Inflammatory macrophage treated with lipopolysaccharide for 1 hour (primary cell): ENCODE measurements at regions not wholly inside any gene's neighbourhood (a gene's known extent, or its start where the extent isn't known, plus 50 kb on each side); places are given as distances from the start of the nearest gene placed in this dataset.
"Not testable (repeated sequence)": the region's sequence is repeated elsewhere in the genome, so short reads cannot be mapped to it uniquely, and the experiment has no call there.

Experiments used
- DNase-seq, 2 donors: peaks; one replicate each; pipeline ENCODE4 v3.0.0-alpha.2; 2020 to 2022

DNA sequence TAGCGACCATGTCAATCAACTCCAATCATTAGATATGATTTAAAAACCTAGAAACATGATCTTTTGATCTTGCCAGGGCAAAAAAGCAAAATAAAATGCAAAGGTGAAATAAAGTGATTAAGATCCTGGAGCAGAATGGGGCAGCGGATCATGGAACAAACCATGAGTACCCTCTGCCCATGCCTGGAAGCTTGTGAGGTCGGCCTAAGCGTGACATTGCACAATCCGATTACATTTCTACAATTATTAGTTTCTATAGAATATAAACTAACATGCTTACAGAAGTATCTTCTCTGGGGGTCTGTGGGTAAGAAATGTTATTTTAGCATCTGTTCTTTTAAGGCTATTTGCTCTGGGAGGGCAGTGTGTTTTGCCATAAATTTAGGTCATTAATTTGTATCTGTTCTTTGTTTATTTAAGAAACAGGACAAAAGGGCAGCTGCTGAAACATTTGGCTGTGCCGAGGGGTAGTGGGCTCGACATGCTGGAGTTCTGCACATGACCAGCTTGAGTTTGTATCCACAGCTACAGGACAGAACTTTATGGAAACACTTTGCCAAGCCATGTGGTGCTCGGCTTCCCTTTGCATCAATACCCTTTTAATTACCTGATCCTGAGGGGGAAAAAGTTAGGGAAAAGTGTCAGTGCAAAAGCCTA is 55.9 kb downstream of the ZBTB18 start:
- no peak for DNase-seq

GRCh38 chr1:244111027-244111426 is 59.9 kb downstream of the ZBTB18 start:
- DNase-seq, result no peak

DNA sequence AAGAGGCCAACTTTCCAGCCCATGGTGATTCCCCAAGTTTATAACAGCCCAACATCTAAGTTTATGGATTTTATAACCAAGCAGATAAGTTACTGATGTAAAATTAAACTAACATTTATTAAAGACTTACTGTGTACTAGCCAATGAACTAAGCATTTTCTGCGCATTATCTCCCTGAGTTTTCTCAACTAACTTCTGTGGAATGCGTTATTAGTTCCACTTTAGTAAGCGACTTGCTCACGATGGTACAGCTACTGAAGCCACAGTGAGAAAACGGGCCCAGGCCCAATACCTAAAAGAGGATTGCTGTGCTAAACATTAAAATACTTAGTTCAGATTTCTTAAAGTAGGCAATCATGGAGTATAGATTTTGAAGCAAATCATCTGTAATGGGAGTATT is 61.0 kb downstream of the ZBTB18 start:
- DNase-seq, result no peak

GRCh38 chr1:244112636-244113035 is 61.6 kb downstream of the ZBTB18 start:
- no peak for DNase-seq

GRCh38 chr1:244113532-244114320 is 62.6 kb downstream of the ZBTB18 start:
- DNase-seq, result no peak

GRCh38 chr1:244114892-244115291 is 63.8 kb downstream of the ZBTB18 start:
- no peak for DNase-seq

DNA sequence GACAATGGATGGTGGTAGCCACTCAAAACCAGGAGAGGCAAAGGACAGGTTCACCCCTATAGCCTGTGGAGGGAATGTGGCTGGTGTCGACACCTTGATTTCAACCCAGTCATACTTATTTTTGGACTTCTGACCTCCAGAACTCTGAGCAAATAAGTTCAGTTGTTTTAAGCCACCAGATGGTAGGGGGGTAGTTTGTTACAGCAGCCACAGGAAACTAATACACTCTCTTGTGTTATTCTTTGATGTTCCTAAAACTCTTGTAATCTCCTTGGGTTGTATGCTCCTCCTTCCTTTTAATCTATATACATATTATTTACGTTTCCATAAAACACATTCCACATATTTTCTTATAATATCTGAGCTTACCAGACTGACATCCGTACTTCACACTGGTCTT is 65.9 kb downstream of the ZBTB18 start:
- no peak for DNase-seq

- no peak for DNase-seq
Measured at GRCh38 chr1:244118109-244118761, 67.2 kb downstream of the ZBTB18 start.

DNA sequence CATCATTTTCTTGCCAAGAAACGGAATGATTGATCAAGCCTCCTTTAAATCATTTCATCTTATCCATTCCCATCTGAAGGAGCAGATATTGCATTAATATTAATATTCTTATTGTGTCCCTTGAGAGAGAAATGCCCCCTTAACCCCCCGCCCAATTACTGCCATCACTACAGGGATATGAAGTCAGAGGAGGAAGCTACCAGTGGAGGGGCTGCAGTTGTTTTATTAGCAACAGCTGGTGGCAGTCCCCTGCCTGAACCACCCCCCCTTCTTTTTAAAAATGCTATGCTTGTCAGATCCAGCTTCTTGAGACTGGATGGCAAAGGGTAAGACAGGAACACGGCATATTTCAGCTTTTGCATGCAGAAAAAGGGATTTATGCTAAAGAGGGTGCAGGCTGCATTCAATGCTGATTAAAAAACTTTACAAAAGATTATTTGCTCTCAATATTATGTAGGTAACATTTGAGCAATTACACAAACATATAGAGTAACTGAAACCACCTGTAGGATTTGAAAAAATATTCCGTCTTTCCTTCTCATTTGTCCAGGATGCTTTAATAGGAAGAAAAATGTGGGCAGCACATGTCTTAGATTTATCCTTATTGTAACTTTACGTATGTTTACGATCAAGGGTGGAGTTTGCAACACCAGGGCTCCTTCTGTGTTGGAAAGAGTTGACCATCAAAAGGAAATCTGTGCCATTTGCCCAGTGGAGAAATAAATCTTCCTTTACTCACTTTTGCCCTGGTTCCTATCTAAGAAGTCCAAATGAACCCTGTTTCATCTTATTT is 77.7 kb downstream of the ZBTB18 start:
- DNase-seq, result no peak

DNA sequence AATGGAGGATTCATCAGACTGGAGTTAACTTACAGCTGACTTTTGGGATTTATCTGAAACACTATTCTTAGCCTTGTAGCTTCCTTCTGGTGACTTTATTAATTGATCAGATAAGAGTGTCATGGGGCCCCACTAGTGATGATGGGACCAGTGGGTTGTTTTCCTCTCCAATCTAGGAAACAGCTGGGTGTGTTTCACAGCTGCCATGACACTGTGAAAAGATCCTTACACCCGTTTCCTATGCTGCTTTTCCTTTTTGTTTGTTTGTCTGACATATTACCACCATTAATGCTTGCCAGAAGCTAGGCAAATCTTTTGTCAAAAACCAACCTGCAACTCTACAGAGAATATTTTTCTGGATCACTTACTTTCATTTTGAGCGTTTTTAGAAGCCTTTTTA is 86.2 kb downstream of the ZBTB18 start:
- no peak for DNase-seq

- DNase-seq, result peak; percentile 7 to 30
Measured at GRCh38 chr1:244137725-244138124, 86.6 kb downstream of the ZBTB18 start.

GRCh38 chr1:244138399-244138798 is 87.3 kb downstream of the ZBTB18 start:
- DNase-seq, result no peak

- DNase-seq, result no peak
Measured at GRCh38 chr1:244139655-244140054, 88.6 kb downstream of the ZBTB18 start.

DNA sequence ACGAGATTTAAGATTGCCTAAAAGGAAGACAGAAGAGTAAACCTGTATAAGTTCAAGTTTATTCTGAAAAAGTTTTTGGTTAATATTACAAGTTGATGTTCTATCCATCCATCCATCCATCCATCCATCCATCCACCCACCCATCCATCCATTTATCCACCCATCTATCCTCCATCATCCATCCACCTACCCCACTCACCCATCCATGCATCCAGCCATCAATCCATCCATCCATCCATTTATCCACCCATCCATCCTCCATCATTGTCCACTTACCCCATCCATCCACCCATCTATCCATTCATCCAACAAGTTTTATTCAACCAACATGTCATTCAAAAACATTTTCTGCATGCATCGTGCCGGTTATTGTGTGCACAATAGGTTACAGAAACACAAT is 89.3 kb downstream of the ZBTB18 start:
- DNase-seq, result no peak

GRCh38 chr1:244144053-244144452 is 93.0 kb downstream of the ZBTB18 start:
- no peak for DNase-seq

- DNase-seq, result no peak
Measured at GRCh38 chr1:244150071-244150470, 99.0 kb downstream of the ZBTB18 start.

- peak in 1 of 2 donors; percentile 68 for DNase-seq
Measured at GRCh38 chr1:244150665-244151064, 99.6 kb downstream of the ZBTB18 start.

- no peak for DNase-seq
Measured at GRCh38 chr1:244151537-244151936, 100.5 kb downstream of the ZBTB18 start.

DNA sequence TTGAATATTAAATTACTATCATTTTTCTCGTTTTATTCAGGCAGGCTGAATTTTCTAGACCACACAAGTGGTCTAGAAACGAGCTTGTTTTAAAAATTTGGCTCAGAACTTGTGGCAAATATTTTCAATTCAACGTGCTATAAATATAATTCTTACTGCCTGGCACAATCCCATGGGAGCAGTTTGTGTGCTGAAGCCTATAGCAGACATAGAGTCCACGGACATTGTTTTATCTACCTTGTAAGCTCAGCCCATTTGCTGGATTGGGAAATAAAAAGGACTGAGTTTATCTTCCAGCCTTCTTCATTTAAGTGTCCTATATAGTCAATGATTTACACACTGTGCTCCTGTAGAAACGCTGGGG is 103.4 kb downstream of the ZBTB18 start:
- no peak for DNase-seq

DNA sequence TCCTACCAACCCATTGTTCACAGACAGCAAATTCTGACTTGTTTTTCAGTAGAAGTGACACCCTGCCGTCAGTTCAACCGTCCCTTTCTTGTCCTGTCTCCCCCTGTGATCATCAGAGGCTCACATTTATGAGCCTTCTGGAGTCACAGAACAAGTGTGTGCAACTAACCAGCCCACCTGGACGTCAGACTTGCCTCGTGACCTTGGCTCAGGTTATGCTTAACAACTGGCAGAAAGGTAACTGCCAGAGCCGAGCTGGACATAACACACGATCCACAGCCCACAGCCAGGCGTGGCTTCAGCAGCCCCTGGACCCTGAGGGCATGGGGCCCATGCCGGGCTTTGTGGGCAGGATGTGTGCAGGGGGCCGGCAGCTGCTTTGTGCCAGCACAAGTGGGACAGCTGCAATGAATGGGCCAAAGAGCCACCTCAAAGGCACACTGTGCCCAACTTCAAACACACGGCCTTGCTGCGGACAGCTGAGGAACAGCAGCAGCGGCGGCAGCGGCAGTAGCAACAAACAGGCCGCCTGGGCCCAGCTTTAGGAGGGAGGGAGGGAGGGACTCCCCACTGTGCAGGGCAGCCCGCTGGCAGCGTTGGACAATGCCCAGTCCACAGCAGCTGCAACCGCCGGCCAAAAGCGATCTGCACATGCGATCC is 103.9 kb downstream of the ZBTB18 start:
- DNase-seq, result no peak

DNA sequence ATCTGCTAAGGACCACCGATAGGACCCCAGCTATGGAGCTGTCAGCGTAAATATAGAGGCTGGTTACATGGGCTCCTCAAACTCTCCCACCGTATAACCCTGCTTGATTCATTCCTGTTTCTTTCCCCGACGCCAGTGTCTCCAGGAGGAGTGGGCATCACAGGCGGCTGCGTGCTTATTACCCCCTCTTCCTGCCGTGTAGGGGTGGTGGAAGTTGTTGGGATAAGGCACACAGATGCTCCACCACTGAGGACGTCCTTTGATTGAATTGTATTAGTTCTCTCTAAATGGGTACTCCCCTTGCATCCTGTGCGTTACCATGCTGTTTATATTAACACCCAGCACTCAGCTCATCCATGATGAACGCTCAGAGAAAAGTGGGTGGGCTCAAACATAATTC is 104.6 kb downstream of the ZBTB18 start:
- DNase-seq, result no peak

- not testable (repeated sequence) for DNase-seq
Measured at GRCh38 chr1:244156617-244157016, 105.5 kb downstream of the ZBTB18 start.
